NCI-H1417 (cell line): ENCODE measurements at regions not wholly inside any gene's neighbourhood (a gene's known extent, or its start where the extent isn't known, plus 50 kb on each side); places are given as distances from the start of the nearest gene placed in this dataset.
"Not testable (repeated sequence)": the region's sequence is repeated elsewhere in the genome, so short reads cannot be mapped to it uniquely, and the experiment has no call there.

ENCODE experiments used
- DNase-seq, 3 experiments: peaks; one replicate each; lab custom pipeline; 2025; lab: John Stamatoyannopoulos, UW

DNA sequence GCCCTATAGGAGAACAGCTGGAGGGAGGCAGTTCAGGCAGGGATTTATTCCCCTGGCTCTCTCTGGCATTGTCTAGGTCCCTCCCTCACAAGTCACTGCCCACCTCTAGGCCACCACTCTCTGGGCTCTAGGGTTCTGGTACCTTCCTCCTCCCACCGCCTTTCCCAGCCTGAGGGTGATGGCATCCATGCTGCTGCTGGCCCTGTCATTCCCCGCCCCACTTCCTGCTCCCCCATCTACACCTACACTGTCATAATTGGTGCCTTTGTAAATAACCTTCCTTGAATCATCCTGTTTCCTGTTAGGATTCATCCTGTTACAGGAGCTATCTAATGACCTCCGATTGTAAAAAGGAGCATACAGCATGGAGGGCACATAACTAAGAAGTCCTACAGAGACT lies 303.3 kb upstream of the COBL start:
- DNase-seq = no peak

DNA sequence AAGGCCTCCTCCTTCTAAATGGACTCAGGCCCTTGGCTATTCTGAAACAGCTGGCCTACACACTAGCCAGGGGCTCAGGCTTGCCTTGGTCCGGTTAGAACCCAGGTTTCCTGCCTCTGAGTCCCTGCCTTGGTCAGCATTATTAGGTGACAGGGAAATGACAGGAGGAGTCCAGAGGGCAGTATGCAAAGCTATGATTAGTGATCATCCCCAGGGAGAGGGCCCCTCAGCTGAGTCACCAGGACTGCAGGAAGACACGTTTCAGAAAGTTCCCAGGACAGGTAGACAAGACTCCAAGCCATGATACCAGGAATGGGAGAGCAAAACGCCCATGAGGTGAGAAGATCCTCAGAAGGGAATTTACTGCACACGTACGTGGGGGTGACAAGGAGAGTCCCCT lies 301.1 kb upstream of the COBL start:
- no peak for DNase-seq

DNA sequence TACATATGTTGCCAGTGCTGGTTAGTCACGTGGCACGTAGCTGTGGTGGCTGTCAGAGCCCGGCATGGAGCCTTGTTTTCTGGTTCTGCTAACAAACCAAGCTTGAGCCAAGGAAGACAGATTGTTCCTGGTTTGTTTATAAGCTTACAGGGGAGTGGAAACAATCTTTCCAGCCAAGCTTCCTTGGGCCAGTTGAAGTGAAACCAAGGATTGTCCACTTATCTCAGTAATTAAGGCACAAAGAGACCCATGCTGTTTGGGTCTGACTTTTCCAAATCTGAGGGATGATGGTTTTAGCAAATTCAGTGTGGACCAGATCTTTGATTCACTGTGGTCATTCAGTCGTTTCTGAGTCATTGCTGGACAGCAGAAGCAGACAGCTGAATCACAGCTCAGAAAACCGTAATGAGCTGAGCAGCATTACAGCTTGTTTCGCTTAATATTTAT lies 297.3 kb upstream of the COBL start:
- no peak for DNase-seq

DNA sequence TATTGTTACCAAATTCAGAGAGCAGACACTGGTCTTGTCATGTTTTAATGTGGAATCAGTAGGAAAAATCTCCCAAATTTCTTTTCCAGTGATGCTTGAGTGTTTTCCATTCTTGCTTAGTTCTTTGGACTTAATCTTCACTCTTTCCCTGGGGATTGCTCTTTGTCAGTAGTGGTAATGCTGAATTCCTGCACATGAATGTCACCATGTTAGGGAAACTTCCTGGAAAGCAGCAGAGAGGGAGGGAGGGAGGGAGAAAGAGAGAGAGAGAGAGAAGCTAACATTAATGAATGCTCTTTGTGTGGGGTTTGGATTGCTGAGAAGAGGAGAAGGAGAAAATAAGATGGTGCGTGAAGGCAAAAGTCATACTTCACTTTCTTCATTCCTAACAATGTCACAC lies 295.3 kb upstream of the COBL start:
- no peak for DNase-seq

DNA sequence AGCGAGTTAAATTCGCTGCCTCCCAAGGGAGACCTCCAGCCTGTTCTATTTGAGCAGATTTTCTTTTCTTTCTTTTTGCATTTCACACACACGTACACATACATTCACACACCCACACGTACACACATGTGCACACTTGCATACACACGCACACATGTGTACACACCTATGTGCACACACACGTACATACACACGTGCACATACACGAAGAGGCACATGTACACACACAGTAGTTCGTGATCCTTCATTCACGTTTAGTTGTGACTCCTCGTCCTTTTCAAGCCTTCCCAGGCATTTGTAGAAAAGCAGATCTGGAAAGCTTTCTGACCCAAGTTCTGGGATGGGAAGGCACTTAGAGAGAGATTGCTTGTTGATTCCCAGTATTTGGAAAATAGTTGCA lies 290.8 kb upstream of the COBL start:
- DNase-seq = no peak

DNA sequence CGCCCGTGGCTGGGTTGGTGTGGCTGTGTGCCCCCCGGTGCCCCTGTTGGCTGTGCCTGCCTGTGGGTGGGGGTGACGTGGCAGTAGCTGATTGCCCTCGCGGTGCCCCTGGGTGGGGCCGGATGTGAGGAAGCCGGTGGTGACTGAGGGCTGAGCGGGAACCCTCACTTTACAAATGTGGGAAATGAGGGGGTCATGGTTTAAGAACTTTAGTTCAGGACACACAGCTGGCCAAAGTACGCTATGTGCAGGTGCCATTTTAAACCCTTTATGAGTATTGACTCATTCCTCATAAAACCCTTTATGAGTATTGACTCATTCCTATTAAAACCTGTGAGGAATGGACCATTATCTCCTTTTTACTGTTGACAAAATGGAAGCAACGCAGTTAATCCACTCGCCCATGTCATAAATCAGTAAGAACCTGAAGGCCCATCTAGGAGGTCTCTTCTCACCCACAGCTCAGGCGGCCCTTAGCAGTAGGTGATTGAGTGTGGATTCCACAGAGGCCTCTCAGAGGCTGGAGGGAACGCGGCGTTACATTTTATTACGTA lies 290.1 kb upstream of the COBL start:
- no peak for DNase-seq

DNA sequence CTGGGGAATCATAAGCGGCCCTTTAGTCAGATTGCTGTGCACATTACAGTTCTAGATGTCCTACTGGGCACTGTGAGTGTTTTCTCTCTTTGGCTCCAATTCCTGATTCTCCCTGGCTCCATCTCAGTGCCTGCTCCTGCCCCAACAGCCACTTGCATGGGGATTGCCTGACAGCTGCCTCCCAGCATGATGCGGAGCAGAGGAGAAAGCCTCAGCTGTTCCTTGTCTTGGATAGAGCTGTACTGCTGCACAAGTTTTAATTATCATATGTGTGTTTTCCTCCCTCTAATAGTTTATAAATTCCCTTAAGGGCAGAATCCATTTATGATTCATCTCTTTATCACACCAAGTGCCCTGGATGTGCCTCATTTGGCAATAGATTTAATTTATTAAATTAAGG lies 285.8 kb upstream of the COBL start:
- no peak for DNase-seq

DNA sequence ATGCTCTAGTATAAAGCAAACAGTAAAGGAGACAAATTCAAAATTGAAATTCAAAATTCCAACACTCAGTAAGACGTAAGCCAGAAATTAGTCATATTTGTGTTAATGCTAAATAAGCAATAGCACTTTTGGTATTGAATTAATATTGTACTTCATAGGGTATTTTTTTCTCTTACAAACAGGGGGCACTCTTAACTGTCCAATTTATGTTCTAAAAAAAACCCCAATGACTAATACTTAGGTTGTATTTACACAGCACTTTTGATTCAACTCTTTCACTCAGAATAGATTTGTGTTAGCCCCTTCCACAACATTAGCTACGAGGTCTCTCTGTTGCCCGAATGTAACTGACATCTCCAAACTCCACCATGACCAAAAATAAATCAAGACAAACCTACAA lies 284.9 kb upstream of the COBL start:
- DNase-seq = no peak

DNA sequence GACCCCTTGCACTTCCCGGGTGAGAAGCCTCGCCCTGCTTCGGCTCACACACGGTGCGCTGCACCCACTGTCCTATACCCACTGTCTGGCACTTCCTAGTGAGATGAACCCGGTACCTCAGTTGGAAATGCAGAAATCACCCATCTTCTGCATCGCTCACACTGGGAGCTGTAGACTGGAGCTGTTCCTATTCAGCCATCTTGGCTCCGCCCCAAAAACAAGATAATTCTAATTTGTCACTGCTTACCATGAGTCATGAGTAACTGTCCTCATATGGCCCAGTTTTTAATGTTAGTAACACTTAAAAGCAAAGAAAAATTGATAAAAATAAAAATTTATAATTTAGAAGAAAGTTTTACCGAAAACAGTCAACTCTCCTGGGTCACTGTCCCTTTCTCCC lies 283.3 kb upstream of the COBL start:
- not testable (repeated sequence) for DNase-seq

DNA sequence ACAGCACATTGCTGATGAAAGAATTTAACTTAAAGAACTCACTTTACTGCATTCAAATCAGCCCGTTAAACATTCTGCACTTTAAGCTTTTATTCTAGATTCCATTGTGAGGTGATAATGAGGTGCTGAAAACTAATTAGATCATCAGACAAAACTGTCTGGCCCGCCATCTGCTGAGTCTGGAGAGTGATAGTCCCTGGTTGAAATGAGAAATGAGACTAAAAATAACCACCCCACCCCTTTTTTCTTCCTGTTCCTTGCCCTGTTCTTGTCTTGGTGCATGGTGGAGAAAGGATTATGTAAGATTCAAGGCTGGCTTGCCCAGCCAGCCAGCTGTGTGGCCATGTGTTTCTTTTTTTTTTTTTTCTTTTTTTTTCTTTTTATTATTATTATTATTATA lies 277.0 kb upstream of the COBL start:
- DNase-seq = no peak

DNA sequence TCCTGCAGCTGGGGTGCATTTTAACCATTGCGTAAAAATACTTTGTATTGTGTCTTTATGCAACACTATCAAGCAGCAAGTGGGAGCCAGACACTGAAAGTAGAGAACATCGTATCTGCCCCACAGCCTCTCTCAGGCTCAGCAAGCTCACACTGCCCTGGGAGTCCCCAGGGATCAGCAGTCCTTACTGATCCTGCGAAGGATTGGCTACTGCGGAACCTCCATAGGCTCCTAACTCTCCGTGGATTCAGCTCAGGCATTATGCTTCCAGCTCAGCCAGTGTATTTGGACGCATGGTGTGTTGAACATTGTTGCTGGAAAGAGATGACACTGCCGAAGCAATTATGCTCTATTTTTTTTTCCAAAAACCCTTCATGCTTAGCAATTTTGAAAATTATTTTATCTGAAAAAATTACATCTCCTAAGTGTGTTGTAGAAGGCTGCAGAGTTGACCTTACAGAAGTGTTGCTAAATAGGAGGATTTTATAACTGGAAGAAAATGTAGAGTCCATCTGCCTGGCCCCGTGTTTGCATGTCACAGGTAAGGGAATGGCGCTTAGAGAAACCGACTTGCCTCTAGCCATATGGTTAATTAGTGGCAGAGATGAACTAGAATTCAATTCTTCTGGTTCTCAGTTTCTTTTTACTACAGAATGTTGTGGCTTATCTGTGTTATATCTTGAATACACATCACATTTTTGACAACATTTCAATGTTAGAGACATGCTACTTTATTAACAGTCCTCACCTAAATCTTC lies 276.4 kb upstream of the COBL start:
- DNase-seq = no peak

DNA sequence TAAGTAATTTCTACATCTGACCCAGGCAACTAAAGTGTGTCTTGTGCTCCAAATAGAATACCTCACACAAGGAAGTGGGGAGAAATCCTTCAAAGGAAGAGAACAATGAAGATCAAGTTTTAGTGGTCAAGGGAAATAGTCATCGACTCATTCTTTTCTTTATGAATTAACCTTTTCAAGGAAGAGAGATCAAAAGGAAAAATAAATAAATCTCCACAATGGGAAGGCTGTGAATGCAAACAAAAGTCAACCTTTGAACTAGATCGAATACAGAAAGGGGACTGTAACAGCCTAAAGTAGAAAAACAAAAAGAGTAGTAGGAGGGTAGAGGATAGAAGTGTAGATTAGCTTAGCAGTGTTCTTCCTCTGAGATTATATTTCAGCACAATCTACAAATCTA lies 274.6 kb upstream of the COBL start:
- DNase-seq = no peak

DNA sequence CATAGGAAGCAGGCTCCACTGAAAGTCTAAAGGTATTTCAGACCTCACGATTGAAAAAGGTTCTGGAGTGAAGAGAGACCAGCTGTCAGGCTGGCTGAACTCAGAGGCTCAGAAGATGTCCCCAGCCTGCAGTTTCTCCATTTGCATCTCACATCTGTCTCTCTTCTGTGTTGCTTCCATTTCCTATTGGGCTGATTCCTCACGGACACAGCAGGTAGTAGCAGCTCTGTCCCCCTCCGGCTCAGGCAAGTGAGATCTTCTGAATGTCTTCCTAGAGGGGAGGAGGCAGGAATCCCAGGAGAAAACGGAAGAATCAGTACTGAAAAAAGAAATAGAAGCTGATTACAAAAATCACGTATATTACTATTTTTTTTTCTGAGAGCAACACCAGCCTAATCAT lies 274.1 kb upstream of the COBL start:
- no peak for DNase-seq

DNA sequence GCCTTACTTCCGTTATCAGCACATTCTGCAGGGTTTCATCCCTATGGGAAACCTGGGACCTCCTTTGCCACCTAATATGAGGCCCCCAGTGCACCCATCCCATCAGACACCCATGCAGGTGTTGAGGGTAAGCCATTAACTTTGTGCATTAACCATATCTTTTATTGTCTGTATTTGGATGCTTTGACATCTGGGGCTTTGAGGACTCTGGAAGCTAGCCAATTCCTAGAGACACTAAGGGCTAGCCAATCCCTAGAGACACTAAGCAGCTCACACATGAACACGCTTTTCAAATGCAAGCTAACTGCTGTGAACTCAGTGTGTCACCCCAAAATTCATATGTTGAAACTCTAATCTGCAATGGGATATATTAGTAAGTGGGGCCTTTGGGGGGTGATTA lies 272.5 kb upstream of the COBL start:
- no peak for DNase-seq

DNA sequence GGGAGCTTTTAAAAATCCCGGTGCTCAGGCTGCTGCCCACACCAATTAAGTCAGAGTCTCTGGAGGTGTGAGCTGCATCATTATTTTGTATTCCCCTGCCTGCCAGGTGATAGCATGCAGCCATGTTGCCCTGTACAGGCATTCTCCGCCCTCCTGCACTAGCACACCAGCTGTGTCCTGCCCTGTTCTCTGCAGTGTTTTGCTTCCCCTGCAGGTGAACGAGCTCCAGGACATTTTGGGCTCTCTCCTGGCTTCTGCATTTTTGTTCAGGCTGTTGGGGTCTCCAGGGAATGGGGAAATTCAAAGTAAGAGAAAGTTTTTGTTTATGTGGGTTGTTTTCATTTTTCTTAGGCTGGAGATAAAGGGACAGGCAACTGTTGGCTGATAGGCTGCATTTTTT lies 271.0 kb upstream of the COBL start:
- no peak for DNase-seq

DNA sequence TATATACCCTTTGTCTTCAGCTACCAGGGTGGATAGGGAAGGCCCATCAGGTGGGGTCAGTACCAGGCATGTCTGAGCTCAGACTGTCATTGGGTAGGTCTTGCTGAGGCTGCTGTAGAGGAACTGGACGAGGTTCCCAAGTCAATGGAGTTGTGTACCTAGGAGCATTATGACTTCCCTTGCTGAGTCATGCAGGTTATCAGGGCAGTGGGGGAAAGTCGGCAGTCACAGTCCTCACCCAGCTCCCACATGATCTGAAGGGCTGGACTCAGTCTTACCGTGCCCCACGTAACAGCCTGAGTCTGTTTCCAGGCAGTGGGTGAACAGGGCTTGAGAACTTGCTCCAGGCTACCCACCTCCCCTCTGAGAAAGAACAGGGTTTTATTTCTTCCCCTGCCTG lies 260.8 kb upstream of the COBL start:
- DNase-seq = no peak

DNA sequence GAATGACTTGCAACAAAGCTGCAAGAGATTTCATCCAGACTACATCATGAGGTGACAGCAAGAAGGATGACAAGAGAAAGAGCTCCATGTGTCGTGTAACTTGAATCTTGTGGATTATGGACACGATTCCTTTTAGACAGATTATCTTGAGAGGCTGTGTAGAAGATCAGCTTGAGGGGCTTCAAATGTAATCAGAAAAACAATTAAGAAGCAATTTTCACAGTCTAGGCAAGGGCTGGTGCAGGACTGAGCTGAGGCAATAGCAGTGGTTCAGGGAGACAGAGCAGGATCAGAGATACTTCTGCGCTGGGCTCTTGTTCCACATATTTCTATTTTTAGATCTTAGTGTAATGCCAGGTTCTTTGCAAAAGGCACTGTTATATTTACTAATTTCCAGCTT lies 253.0 kb upstream of the COBL start:
- DNase-seq = no peak

DNA sequence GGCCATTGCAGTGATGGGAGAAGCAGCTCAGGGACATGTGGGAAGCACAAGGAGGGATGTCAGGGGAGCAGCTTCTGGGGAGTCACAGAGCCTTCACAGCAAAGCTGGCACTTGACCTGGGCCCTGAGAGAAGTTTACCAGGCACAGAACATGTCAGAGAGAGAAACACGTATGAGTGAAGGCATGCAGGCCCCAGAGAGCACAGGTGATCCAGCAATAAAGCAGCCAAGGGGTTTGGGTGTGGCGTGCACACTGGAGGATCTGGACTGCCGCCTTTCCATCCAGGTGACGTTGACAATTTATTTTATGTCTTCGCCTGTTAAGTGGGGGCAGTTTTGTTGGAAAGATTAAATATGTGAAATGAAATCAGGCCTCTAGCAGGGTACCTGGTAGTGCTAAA lies 252.6 kb upstream of the COBL start:
- DNase-seq = no peak

DNA sequence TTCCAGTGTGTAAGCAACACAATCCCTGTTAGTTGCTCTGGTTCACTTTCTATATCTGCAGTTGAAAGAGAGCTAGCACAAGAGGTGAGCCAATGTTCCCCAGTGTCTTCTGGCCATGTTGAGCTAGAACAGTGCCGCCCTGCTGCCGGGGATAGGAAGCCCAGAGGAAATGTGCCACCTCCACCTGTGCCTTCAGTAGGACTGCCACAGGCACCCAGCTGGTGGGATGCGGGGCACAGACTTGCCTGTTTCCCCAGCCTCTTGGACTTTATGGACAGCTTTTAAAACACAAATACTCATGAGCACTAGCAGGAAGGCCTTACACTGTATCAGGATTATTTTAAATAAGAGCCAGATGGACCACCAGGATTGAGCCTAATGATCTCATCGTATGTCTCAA lies 234.5 kb upstream of the COBL start:
- DNase-seq = no peak

DNA sequence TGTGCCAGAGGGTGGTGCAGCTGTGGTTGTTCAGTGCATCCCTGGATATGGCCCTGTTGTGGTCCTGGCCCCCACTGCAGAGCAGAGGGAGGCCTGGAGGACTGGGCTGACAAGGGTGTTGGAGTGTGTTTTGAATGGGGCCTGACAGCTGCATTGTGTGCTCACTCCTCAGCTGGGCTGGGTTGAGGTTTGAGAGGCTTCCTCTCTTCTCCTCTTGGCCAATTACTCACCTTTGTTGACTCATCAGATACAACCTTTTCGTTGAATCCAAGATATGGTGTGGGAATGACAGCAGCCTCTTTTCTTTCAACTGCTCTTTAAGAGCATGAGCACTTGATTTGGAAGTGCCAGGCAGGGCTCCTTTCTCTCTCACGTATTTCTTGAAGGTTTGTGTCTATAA lies 228.5 kb upstream of the COBL start:
- no peak for DNase-seq

DNA sequence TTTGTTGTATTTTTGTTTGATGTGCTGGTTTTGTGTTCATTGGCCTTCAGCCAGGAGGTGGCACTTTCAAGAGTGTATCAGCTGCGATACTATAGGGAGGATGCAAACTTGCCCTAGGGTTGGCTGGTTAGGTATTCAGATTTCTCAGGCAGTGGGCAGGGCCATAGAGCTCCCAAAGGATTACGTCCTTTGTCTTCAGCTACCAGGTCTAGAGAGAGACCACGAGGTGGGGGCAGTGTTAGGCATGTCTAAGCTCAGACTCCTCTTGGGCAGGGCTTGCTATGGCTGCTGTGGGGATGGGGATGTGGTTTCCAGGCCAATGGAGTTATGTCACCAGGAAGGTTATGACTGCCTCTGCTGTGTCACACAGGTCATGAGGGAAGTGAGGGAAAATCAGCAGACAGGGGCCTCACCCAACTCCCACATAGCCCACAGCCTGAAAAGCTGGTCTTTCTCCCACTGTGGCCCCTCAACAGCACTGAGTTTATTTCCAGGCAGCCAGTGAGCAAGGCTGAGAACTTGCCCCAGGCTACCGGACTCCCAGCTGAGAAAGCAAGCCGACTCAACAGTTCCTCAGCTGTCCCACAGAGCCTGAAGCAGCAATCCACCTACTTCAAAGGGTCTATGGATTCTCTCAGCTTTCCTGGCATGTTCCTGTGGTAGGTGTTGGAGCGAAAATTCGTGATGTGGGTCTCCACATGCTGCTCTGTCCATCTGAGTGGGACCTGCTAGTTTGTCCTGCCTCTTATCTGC lies 227.4 kb upstream of the COBL start:
- peak in 1 of 3 experiments; percentile 25 for DNase-seq

DNA sequence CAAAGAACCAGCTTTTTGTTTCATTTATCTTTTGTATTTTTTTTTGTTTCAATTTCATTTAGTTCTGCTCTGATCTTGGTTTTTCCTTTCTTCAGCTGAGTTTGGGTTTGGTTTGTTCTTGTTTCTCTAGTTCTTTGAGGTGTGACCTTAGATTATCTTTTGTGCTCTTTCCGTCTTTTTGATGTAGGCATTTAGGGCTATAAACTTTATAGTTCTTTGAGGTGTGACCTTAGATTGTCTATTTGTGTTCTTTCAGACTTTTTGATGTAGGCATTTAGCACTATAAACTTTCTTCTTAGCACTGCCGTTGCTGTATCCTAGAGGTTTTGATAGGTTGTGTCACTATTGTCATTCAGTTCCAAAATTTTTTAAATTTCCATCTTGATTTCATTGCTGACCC lies 224.3 kb upstream of the COBL start:
- DNase-seq = not testable (repeated sequence)

DNA sequence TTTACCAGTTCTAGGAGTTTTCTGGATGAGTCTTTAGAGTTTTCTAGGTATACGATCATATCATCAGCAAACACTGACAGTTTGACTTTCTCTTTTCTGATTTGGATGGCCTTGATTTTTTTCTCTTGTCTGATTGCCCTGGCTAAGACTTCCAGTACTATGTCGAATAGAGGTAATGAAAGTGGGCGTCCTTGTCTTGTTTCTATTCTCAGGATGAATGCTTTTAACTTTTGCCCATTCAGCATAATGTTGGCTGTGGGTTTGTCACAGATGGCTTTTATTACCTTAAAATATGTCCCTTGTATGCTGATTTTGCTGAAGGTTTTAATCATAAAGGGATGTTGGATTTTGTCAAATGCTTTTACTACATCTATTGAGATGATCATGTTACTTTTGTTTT lies 223.2 kb upstream of the COBL start:
- no peak for DNase-seq

DNA sequence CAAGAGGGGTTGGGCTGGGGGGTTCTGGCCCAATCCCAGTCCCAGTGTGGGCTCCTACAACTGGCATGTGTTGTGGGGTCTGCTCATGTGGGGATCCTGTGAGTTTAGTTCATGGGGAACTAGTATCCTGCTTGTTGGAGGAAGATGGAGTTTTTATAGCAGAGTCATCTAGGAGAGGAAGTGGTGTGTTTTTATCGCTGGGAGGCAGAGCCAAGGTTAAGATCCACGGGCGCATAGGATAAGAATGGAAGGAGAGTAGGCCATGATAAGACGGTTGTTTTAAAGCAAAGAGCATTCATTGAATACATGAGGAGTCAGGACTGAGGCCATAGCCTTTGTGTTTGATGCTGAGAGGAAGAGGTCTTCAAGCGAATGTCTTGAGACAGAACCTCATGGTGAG lies 211.6 kb upstream of the COBL start:
- no peak for DNase-seq
